ENCODE measurements at regions not wholly inside any gene's neighbourhood (a gene's known extent, or its start where the extent isn't known, plus 50 kb on each side); places are given as distances from the start of the nearest gene placed in this dataset.
A peak's percentile ranks its signal among the peaks of the same experiment; 100 is the strongest.

DNA sequence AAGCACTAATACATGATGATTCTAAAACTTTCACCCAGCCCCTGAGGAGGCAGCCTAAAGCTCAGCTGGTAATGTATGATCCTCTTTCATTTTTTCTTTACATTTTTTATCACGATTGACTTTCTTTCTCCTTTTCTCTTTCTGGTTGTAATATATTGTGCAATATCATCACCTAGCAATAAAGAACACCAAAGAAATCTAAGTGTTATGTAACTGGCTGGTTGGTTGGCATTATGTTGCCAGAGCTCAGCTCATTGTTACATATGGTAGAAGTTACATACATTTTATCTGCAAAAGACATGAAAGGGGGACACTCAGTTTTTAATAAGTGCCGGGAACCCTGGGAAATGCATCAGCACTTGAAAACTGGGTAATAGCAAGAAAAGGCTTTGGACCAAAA lies 432.1 kb upstream of the DDI1 start:
- Histone ChIP-seq H3K4me1 (ENCODE audit: control insufficient read depth, extremely low read depth, insufficient read depth, low read length) (peaks cover 4% of the 10 kb centered on the region), H3K4me3 (replicated peaks in 1 of 4; ENCODE audit: control extremely low read depth in 1 of 4, insufficient read depth in 1 of 4, low read depth in 3 of 4, low read length in 4 of 4) (no peak overlapping the region), H4K20me1 (ENCODE audit: control insufficient read depth, extremely low read depth, insufficient read depth, low read length) (no peaks in the 10 kb centered on the region), H3K9me3 (ENCODE audit: control insufficient read depth, insufficient read depth, low read depth, low read length) (no peaks in the 10 kb centered on the region), H3K27ac (ENCODE audit: insufficient read depth, low read length) (no peak overlapping the region), H2AFZ (ENCODE audit: low read length) (no peak overlapping the region), H3K4me2 (ENCODE audit: extremely low read depth, insufficient read depth, low read length) (no peak overlapping the region), H3K36me3 (ENCODE audit: control insufficient read depth, insufficient read depth, low read length) (no peaks in the 10 kb centered on the region), H3K27me3 (ENCODE audit: control insufficient read depth, insufficient read depth, low read length) (no peaks in the 10 kb centered on the region), H3K9ac (ENCODE audit: insufficient read depth, low read length) (no peak overlapping the region), H3K79me2 (ENCODE audit: control insufficient read depth, insufficient read depth, low read length) (no peaks in the 10 kb centered on the region)
- TF ChIP-seq, protein P1, sequence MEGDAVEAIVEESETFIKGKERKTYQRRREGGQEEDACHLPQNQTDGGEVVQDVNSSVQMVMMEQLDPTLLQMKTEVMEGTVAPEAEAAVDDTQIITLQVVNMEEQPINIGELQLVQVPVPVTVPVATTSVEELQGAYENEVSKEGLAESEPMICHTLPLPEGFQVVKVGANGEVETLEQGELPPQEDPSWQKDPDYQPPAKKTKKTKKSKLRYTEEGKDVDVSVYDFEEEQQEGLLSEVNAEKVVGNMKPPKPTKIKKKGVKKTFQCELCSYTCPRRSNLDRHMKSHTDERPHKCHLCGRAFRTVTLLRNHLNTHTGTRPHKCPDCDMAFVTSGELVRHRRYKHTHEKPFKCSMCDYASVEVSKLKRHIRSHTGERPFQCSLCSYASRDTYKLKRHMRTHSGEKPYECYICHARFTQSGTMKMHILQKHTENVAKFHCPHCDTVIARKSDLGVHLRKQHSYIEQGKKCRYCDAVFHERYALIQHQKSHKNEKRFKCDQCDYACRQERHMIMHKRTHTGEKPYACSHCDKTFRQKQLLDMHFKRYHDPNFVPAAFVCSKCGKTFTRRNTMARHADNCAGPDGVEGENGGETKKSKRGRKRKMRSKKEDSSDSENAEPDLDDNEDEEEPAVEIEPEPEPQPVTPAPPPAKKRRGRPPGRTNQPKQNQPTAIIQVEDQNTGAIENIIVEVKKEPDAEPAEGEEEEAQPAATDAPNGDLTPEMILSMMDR (conservative IDR thresholded peaks at IDR 0.05 in 1 of 2, IDR thresholded peaks at IDR 0.05 in 1 of 2; ENCODE audit: low read depth in 1 of 2, low read length in 2 of 2): no peak
- no peak for DNase-seq (ENCODE audit: low read depth in 2 of 2)

DNA sequence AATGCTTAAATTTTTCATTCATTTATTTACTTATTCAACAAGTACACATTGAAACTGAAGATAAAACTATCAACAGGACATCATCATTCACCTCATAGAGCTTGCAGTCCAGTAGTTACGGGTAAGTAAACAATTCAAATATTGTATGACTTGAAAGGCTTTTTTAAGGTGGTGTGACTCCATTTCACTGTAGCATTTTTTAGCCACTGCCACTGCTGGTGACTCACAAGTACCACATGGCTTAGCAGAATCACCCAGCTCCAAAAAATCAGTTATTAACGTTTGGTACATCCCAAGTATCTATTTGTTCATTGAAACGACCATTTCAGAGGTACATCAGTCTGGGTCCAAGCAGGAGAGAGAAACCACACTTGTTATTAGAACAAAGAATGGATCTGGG lies 427.9 kb upstream of the DDI1 start:
- Histone ChIP-seq H3K9me3 (ENCODE audit: control insufficient read depth, insufficient read depth, low read depth, low read length) (no peaks in the 10 kb centered on the region), H2AFZ (ENCODE audit: low read length) (no peak overlapping the region), H3K4me2 (ENCODE audit: extremely low read depth, insufficient read depth, low read length) (no peak overlapping the region), H3K27ac (ENCODE audit: insufficient read depth, low read length) (no peak overlapping the region), H3K4me1 (ENCODE audit: control insufficient read depth, extremely low read depth, insufficient read depth, low read length) (peaks cover 4% of the 10 kb centered on the region), H3K9ac (ENCODE audit: insufficient read depth, low read length) (no peak overlapping the region), H3K36me3 (ENCODE audit: control insufficient read depth, insufficient read depth, low read length) (no peaks in the 10 kb centered on the region), H4K20me1 (ENCODE audit: control insufficient read depth, extremely low read depth, insufficient read depth, low read length) (no peaks in the 10 kb centered on the region), H3K4me3 (replicated peaks in 1 of 4; ENCODE audit: control extremely low read depth in 1 of 4, insufficient read depth in 1 of 4, low read depth in 3 of 4, low read length in 4 of 4) (no peak overlapping the region), H3K27me3 (ENCODE audit: control insufficient read depth, insufficient read depth, low read length) (no peaks in the 10 kb centered on the region), H3K79me2 (ENCODE audit: control insufficient read depth, insufficient read depth, low read length) (no peaks in the 10 kb centered on the region)
- TF ChIP-seq, protein P1 (conservative IDR thresholded peaks at IDR 0.05 in 1 of 2, IDR thresholded peaks at IDR 0.05 in 1 of 2; ENCODE audit: low read depth in 1 of 2, low read length in 2 of 2): no peak
- TF ChIP-seq EZH2 (IDR thresholded peaks at IDR 0.05; ENCODE audit: low read length, missing control alignments): no peak
- DNase-seq (ENCODE audit: low read depth in 2 of 2): peak; percentile 40 to 72

DNA sequence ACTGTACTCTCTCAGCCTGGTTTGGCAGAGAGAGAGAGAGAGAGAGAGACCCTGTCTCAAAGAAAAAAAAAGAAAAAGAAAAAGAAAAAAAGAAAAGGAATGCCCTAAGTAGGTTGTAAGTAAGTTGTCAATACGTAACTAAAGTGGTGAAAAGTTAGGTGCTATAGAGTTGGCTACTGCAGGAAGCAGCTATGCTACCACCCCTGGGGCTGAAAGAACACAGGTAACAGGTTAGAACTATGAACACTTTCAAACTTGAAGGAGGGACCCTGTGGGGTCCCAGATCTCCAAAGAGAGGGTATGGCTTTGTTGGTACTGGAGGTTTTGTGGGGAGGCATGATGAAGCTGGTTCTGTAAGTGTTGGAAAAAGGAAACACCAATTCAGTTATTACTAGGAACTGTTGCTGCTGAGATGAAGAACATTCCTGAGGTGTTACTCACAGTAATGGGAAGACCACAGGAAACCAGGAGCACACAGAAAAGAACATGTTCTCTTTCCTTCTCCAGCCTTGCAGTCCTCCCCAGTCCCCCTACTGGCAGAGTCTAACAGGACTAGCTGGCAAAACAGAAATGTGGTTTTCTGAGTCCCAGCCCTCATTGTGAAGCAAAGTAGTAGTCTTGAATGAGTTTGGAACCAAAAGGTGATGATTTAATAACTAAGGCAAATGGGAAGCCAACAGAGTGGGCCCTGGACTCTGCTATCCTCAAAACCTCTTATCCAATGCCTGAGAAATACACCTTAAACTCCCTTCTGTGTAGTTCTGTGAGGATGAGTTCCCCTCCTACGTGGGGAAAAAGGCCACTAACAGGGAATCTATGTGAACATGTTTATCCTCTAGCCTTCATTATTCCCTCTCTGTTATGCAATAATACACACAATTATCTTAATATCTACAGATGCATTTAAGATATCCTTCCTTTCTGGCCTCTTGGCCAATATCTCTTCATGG lies 427.0 kb upstream of the DDI1 start:
- H3K9me3 ChIP-seq (ENCODE audit: control insufficient read depth, insufficient read depth, low read depth, low read length): no peaks in the 10 kb centered on the region
- H3K9ac ChIP-seq (ENCODE audit: insufficient read depth, low read length): no peak overlapping the region
- DNase-seq (ENCODE audit: low read depth in 2 of 2): peak; percentile 94 to 97
- H3K79me2 ChIP-seq (ENCODE audit: control insufficient read depth, insufficient read depth, low read length): no peaks in the 10 kb centered on the region
- H3K4me1 ChIP-seq (ENCODE audit: control insufficient read depth, extremely low read depth, insufficient read depth, low read length): peaks cover 4% of the 10 kb centered on the region
- no peaks in the 10 kb centered on the region for H4K20me1 ChIP-seq (ENCODE audit: control insufficient read depth, extremely low read depth, insufficient read depth, low read length)
- H3K27me3 ChIP-seq (ENCODE audit: control insufficient read depth, insufficient read depth, low read length): no peaks in the 10 kb centered on the region
- H3K4me3 ChIP-seq (replicated peaks in 1 of 4; ENCODE audit: control extremely low read depth in 1 of 4, insufficient read depth in 1 of 4, low read depth in 3 of 4, low read length in 4 of 4): no peak overlapping the region
- TF ChIP-seq, protein P1 (conservative IDR thresholded peaks at IDR 0.05 in 1 of 2, IDR thresholded peaks at IDR 0.05 in 1 of 2; ENCODE audit: low read depth in 1 of 2, low read length in 2 of 2): peak; percentile 59 to 78
- TF ChIP-seq EZH2 (IDR thresholded peaks at IDR 0.05; ENCODE audit: low read length, missing control alignments): no peak
- H3K27ac ChIP-seq (ENCODE audit: insufficient read depth, low read length): peak overlapping the region; percentile 38
- H3K36me3 ChIP-seq (ENCODE audit: control insufficient read depth, insufficient read depth, low read length): no peaks in the 10 kb centered on the region
- peak overlapping the region; percentile 57 for H2AFZ ChIP-seq (ENCODE audit: low read length)
- H3K4me2 ChIP-seq (ENCODE audit: extremely low read depth, insufficient read depth, low read length): peak overlapping the region; percentile 61
